ENCODE measurements at regions not wholly inside any gene's neighbourhood (a gene's known extent, or its start where the extent isn't known, plus 50 kb on each side); places are given as distances from the start of the nearest gene placed in this dataset.

- POLR2A ChIA-PET: no interaction called here
- no peaks in the 10 kb centered on the region for H3K36me3 Mint-ChIP-seq
- peaks cover 4% of the 10 kb centered on the region; the same call in 1 of the 2 replicates for H3K27me3 Mint-ChIP-seq (ENCODE audit: low read depth)
- no peak overlapping the region for H3K27ac Mint-ChIP-seq
- DNase-seq (ENCODE audit: low spot score) (no peak), ATAC-seq (no peak)
- CTCF ChIA-PET: no interaction called here
- H3K4me3 Mint-ChIP-seq: no peak overlapping the region
- H3K9me3 Mint-ChIP-seq: no peaks in the 10 kb centered on the region
- TF ChIP-seq FOXK1 (CRISPR knock-in tag; IDR thresholded peaks at IDR 0.05): no peak
- TF ChIP-seq CREM (CRISPR knock-in tag; IDR thresholded peaks at IDR 0.05): no peak
- no peak for TF ChIP-seq ZNF512 (CRISPR knock-in tag; IDR thresholded peaks at IDR 0.05; ENCODE audit: borderline replicate concordance)
- no peak for TF ChIP-seq ZNF232 (CRISPR knock-in tag; IDR thresholded peaks at IDR 0.05)
- TF ChIP-seq ATF2 (CRISPR knock-in tag; IDR thresholded peaks at IDR 0.05; ENCODE audit: borderline replicate concordance, low read depth): no peak
- TF ChIP-seq ZNF281 (CRISPR knock-in tag; IDR thresholded peaks at IDR 0.05): no peak
- TF ChIP-seq NR3C1 (CRISPR knock-in tag; conservative IDR thresholded peaks at IDR 0.05; ENCODE audit: low read depth): no peak
- no peak for TF ChIP-seq USF2 (CRISPR knock-in tag; IDR thresholded peaks at IDR 0.05)
- TF ChIP-seq ZNF671 (CRISPR knock-in tag; IDR thresholded peaks at IDR 0.05): no peak
- TF ChIP-seq NR1H2 (CRISPR knock-in tag; IDR thresholded peaks at IDR 0.05): no peak
- no peak for TF ChIP-seq TP53 (CRISPR knock-in tag; IDR thresholded peaks at IDR 0.05)
- no peaks in the 10 kb centered on the region for H3K4me1 Mint-ChIP-seq
Measured at GRCh38 chr5:158108177-158108576, 249.2 kb upstream of the CLINT1 start.

GRCh38 chr5:158100373-158100888 is 241.5 kb upstream of the CLINT1 start:
- no peak for TF ChIP-seq TEAD4 (CRISPR knock-in tag; IDR thresholded peaks at IDR 0.05)
- TF ChIP-seq GRHL2 (CRISPR knock-in tag; IDR thresholded peaks at IDR 0.05; ENCODE audit: insufficient replicate concordance, severe bottlenecking): no peak
- TF ChIP-seq USF1 (CRISPR knock-in tag; IDR thresholded peaks at IDR 0.05): no peak
- TF ChIP-seq ZNF121 (CRISPR knock-in tag; IDR thresholded peaks at IDR 0.05): no peak
- no peak for TF ChIP-seq PRRX2 (CRISPR knock-in tag; IDR thresholded peaks at IDR 0.05)
- no peak for TF ChIP-seq HMGA2 (CRISPR knock-in tag; IDR thresholded peaks at IDR 0.05)
- TF ChIP-seq ATF6 (CRISPR knock-in tag; IDR thresholded peaks at IDR 0.05): no peak
- TF ChIP-seq ZNF281 (CRISPR knock-in tag; IDR thresholded peaks at IDR 0.05): no peak
- Mint-ChIP-seq H3K36me3 (no peaks in the 10 kb centered on the region), H3K27me3 (ENCODE audit: low read depth) (no peaks in the 10 kb centered on the region), H3K9me3 (peaks cover 9% of the 10 kb centered on the region), H3K4me3 (no peak overlapping the region), H3K27ac (no peak overlapping the region), H3K4me1 (no peaks in the 10 kb centered on the region)
- ATAC-seq (no peak), DNase-seq (ENCODE audit: low spot score) (no peak)
- CTCF ChIA-PET: no interaction called here
- POLR2A ChIA-PET: no interaction called here

All from WTC11 (cell line).